Caco-2 (cell line): ENCODE measurements at regions not wholly inside any gene's neighbourhood (a gene's known extent, or its start where the extent isn't known, plus 50 kb on each side); places are given as distances from the start of the nearest gene placed in this dataset.
A peak's percentile ranks its signal among the peaks of the same experiment; 100 is the strongest.

Experiments used
- BruUV-seq: library from RNA; stranded (reverse); fragments of 400-500 nt; replicated peaks from 2 replicates; lab custom pipeline; 2021; lab: Mats Ljungman, UMichigan
- CTCF ChIA-PET: fragments of 300-600 bp; sonication (Branson Sonifier 250); formaldehyde crosslinking; loops from one replicate; lab custom pipeline; 2022; ENCODE audit warnings: antibody characterized with exemption; lab: Charles Lee
- POLR2A ChIA-PET: fragments of 300-600 bp; sonication (Branson Sonifier 250); formaldehyde crosslinking; loops from one replicate; lab custom pipeline; 2022; ENCODE audit warnings: antibody characterized with exemption; lab: Charles Lee
- DNase-seq, 2 experiments: peaks; one replicate each; pipeline versions ENCODE4 v3.0.0 to v3.0.0-alpha.2; 2020 to 2022
- H3K27me3 ChIP-seq: replicated peaks from 2 replicates; pipeline ENCODE4 v1.6.0; 2011; ENCODE audit warnings: low read length; ENCODE audit not compliant: control insufficient read depth, insufficient read depth
- H3K36me3 ChIP-seq: 2 replicates; pipeline ENCODE4 v1.5.1; 2011; ENCODE audit warnings: low read length; ENCODE audit not compliant: control insufficient read depth, insufficient read depth
- H3K4me1 ChIP-seq: fragments of 250-450 bp; sonication (Bioruptor Pico); 2 replicates; pipeline ENCODE4 v1.5.1; 2020; ENCODE audit warnings: mild to moderate bottlenecking
- H3K4me3 ChIP-seq: 2 replicates; pipeline ENCODE4 v1.5.1; 2011; ENCODE audit warnings: low read depth, mild to moderate bottlenecking, control low read depth, low read length
- H3K9me3 ChIP-seq: fragments of 250-450 bp; sonication (Bioruptor Pico); 2 replicates; pipeline ENCODE4 v1.5.1; 2020; ENCODE audit warnings: mild to moderate bottlenecking, moderate library complexity
- H3K27ac Mint-ChIP-seq: one replicate; pipeline ENCODE4 v1.8.0; 2022; ENCODE audit warnings: mixed read lengths; ENCODE audit not compliant: unreplicated experiment
- H3K27me3 Mint-ChIP-seq: one replicate; pipeline ENCODE4 v1.8.0; 2022; ENCODE audit warnings: mixed read lengths; ENCODE audit not compliant: insufficient read depth, unreplicated experiment
- H3K36me3 Mint-ChIP-seq: one replicate; pipeline ENCODE4 v1.8.0; 2022; ENCODE audit warnings: mild to moderate bottlenecking, mixed read lengths; ENCODE audit not compliant: insufficient read depth, unreplicated experiment
- H3K4me1 Mint-ChIP-seq: one replicate; pipeline ENCODE4 v1.8.0; 2022; ENCODE audit warnings: low read depth, mixed read lengths; ENCODE audit not compliant: unreplicated experiment
- H3K4me3 Mint-ChIP-seq: one replicate; pipeline ENCODE4 v1.8.0; 2022; ENCODE audit warnings: mild to moderate bottlenecking, moderate library complexity, mixed read lengths; ENCODE audit not compliant: unreplicated experiment
- H3K9me3 Mint-ChIP-seq: one replicate; pipeline ENCODE4 v1.8.0; 2022; ENCODE audit warnings: mixed read lengths; ENCODE audit not compliant: unreplicated experiment
- intact Hi-C: fragments of 100-400 bp; cut with micrococcal nuclease; formaldehyde crosslinking; loops from one replicate; pipeline ENCODE4 v1.10.0; 2022; ENCODE audit not compliant: unreplicated experiment
- TF ChIP-seq, protein P1 (sequence below), 2 experiments: fragments of 200-600 bp in 1 of 2; IDR thresholded peaks; 1 replicate in 1 of 2; 2 replicates in 1 of 2; pipeline versions ENCODE4 v1.5.1 to v1.8.0; 2011 to 2022; ENCODE audit warnings: antibody characterized with exemption in 1 of 2, control low read depth in 1 of 2, inconsistent platforms in 1 of 2, low read depth in 1 of 2, low read length in 1 of 2, mild to moderate bottlenecking in 1 of 2, moderate library complexity in 1 of 2; ENCODE audit not compliant: insufficient read depth in 1 of 2, severe bottlenecking in 1 of 2, unreplicated experiment in 1 of 2

DNA sequence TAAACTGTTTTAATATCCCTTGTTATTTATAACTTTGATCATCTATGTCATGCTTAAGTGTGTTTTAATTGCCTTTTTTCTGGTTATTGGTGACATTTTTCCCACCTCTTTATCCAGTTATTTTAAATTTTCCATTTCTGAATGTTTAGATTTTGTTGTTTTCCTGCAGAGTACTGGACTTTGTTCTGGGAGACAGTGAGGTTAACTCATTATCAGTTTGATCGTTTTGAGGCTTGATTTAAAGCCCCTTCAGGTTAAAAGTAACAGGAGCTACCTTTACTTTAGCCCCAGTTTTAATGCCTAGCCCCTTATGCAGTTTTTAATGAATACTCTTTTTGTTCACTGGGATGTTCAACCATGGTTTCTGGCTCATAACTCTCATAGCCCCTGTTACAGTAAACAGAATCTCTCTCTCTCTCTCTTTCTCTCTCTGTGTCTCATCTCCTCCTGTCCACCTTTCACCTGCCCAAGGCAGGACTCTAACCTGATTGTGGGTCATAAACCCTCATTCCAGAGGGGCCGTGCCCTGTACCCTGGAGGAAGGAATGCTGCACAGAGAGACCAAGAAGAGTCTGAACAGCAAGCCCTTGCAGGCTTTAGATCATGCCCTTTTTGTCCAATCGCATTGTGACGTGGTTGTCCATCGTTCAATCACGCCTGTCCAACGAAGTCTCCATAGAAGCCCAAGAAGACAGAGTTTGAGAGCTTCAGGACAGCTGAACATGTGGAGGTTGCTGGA, 91.8 kb upstream of the WDR72 start:
- H3K9me3 Mint-ChIP-seq = peaks cover 46% of the 10 kb centered on the region
- ChIA-PET POLR2A (no interaction called here), CTCF (no interaction called here)
- H3K36me3 ChIP-seq = no peaks in the 10 kb centered on the region; the same call in none of the 2 replicates
- intact Hi-C loops = no loop called here
- peak; percentile 57 to 85 for DNase-seq
- peak overlapping the region; percentile 84 for H3K27ac Mint-ChIP-seq
- peaks cover 54% of the 10 kb centered on the region for H3K36me3 Mint-ChIP-seq
- H3K4me1 Mint-ChIP-seq = peaks cover 37% of the 10 kb centered on the region
- H3K4me3 Mint-ChIP-seq = peak overlapping the region; percentile 49
- peaks cover 41% of the 10 kb centered on the region for H3K4me1 ChIP-seq
- H3K9me3 ChIP-seq = peaks cover 16% of the 10 kb centered on the region
- TF ChIP-seq, protein P1, sequence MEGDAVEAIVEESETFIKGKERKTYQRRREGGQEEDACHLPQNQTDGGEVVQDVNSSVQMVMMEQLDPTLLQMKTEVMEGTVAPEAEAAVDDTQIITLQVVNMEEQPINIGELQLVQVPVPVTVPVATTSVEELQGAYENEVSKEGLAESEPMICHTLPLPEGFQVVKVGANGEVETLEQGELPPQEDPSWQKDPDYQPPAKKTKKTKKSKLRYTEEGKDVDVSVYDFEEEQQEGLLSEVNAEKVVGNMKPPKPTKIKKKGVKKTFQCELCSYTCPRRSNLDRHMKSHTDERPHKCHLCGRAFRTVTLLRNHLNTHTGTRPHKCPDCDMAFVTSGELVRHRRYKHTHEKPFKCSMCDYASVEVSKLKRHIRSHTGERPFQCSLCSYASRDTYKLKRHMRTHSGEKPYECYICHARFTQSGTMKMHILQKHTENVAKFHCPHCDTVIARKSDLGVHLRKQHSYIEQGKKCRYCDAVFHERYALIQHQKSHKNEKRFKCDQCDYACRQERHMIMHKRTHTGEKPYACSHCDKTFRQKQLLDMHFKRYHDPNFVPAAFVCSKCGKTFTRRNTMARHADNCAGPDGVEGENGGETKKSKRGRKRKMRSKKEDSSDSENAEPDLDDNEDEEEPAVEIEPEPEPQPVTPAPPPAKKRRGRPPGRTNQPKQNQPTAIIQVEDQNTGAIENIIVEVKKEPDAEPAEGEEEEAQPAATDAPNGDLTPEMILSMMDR (IDR thresholded peaks at IDR 0.05; ENCODE audit: insufficient read depth in 1 of 2, low read depth in 1 of 2, low read length in 1 of 2, severe bottlenecking in 1 of 2, unreplicated experiment in 1 of 2) = no peak
- H3K27me3 ChIP-seq = no peaks in the 10 kb centered on the region
- no peak overlapping the region for H3K4me3 ChIP-seq
- no TSS peak for BruUV-seq
- H3K27me3 Mint-ChIP-seq = no peaks in the 10 kb centered on the region

DNA sequence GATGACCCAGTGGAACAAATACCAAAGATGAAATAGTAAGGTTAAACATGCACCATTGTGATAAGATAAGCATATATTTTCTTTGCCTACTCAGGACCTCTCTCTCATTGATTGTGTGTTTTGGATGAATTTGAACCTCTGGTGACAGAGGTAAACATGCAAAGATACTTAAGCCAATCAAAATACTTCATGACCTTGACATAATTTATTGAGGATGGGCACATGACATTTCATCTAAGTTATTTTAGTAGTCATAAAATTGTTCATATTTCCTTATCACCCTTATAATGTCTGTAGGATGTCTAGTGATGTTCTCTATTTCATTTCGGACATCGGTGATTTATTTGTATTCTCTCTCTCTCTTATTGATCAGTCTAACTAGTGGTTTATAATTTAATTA, 88.3 kb upstream of the WDR72 start:
- Histone ChIP-seq H3K36me3 (no peaks in the 10 kb centered on the region; the same call in 1 of the 2 replicates), H3K9me3 (peaks cover 12% of the 10 kb centered on the region), H3K27me3 (no peaks in the 10 kb centered on the region), H3K4me3 (no peak overlapping the region), H3K4me1 (peaks cover 71% of the 10 kb centered on the region)
- intact Hi-C loops = no loop called here
- peaks cover 19% of the 10 kb centered on the region for H3K9me3 Mint-ChIP-seq
- CTCF ChIA-PET = no interaction called here
- H3K27me3 Mint-ChIP-seq = no peaks in the 10 kb centered on the region
- BruUV-seq = no TSS peak
- peaks cover 43% of the 10 kb centered on the region for H3K4me1 Mint-ChIP-seq
- no peak overlapping the region for H3K4me3 Mint-ChIP-seq
- peaks cover 49% of the 10 kb centered on the region for H3K36me3 Mint-ChIP-seq
- no peak for DNase-seq
- TF ChIP-seq, protein P1 (IDR thresholded peaks at IDR 0.05; ENCODE audit: insufficient read depth in 1 of 2, low read depth in 1 of 2, low read length in 1 of 2, severe bottlenecking in 1 of 2, unreplicated experiment in 1 of 2) = no peak
- POLR2A ChIA-PET = no interaction called here
- H3K27ac Mint-ChIP-seq = no peak overlapping the region

DNA sequence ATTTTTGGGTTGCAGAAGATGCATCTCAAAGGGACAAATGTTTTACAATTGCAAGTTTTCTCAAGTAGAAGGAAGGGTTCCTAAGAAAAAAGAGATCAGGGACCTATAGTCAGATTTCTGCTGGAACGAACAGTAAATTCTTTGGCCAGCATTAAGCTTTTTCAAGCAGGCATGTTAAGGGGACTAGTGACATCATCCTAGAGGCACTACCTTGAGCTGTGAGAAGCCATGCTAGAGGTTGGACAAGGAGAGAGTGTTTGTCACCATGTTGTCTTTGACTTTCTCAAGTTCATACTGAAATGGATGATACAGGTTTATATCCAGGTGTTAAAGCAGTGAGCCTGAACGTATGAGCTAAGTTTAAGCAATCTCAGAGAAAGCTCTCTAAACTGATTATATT, 85.2 kb upstream of the WDR72 start:
- Histone ChIP-seq H3K4me1 (peaks cover 72% of the 10 kb centered on the region), H3K27me3 (no peaks in the 10 kb centered on the region), H3K4me3 (no peak overlapping the region), H3K9me3 (peaks cover 12% of the 10 kb centered on the region), H3K36me3 (no peaks in the 10 kb centered on the region)
- ChIA-PET POLR2A (interaction anchor here (0.5 to 2.0 kb wide), 5 partner anchors 9 to 36 kb away, joined by 4 to 39 read pairs (median 9); no protein-coding TSS in a partner anchor), CTCF (interaction anchor here (0.7 to 2.3 kb wide), 7 partner anchors 10 to 124 kb away, joined by 3 to 19 read pairs (median 3); no protein-coding TSS in a partner anchor)
- peak; percentile 44 to 53 for DNase-seq
- TF ChIP-seq, protein P1 (IDR thresholded peaks at IDR 0.05; ENCODE audit: insufficient read depth in 1 of 2, low read depth in 1 of 2, low read length in 1 of 2, severe bottlenecking in 1 of 2, unreplicated experiment in 1 of 2) = no peak
- intact Hi-C loops = loop anchor here (1.0 kb wide), 4 partner anchors 12 to 81 kb away; no protein-coding TSS in a partner anchor
- H3K4me1 Mint-ChIP-seq = peaks cover 44% of the 10 kb centered on the region
- H3K27me3 Mint-ChIP-seq = no peaks in the 10 kb centered on the region
- H3K4me3 Mint-ChIP-seq = peak overlapping the region; percentile 43
- H3K36me3 Mint-ChIP-seq = peaks cover 41% of the 10 kb centered on the region
- no TSS peak for BruUV-seq
- no peaks in the 10 kb centered on the region for H3K9me3 Mint-ChIP-seq
- peak overlapping the region; percentile 86 for H3K27ac Mint-ChIP-seq
